ENCODE measurements at regions not wholly inside any gene's neighbourhood (a gene's known extent, or its start where the extent isn't known, plus 50 kb on each side); places are given as distances from the start of the nearest gene placed in this dataset.

GRCh38 chr7:13159467-13160184 lies 472.2 kb downstream of the ARL4A start:
- no peak for DNase-seq

- no peak for DNase-seq
Measured at GRCh38 chr7:13161125-13161524, 473.7 kb downstream of the ARL4A start.

GRCh38 chr7:13165854-13166253 lies 478.4 kb downstream of the ARL4A start:
- no peak for DNase-seq

- no peak for DNase-seq
Measured at GRCh38 chr7:13166801-13167200, 479.4 kb downstream of the ARL4A start.

- DNase-seq, result no peak
Measured at GRCh38 chr7:13169356-13169755, 481.9 kb downstream of the ARL4A start.

- DNase-seq, result no peak
Measured at GRCh38 chr7:13174991-13175390, 487.6 kb downstream of the ARL4A start.

- no peak for DNase-seq
Measured at GRCh38 chr7:13179011-13179582, 491.7 kb downstream of the ARL4A start.

- DNase-seq, result no peak
Measured at GRCh38 chr7:13179775-13180523, 492.5 kb downstream of the ARL4A start.

GRCh38 chr7:13181216-13181615 lies 493.8 kb downstream of the ARL4A start:
- DNase-seq, result no peak

- DNase-seq, result no peak
Measured at GRCh38 chr7:13185139-13185538, 497.7 kb downstream of the ARL4A start.

- no peak for DNase-seq
Measured at GRCh38 chr7:13188236-13188805, 500.9 kb downstream of the ARL4A start.

GRCh38 chr7:13188922-13189321 lies 501.5 kb downstream of the ARL4A start:
- DNase-seq, result no peak

GRCh38 chr7:13189668-13190067 lies 502.2 kb downstream of the ARL4A start:
- DNase-seq, result no peak

- no peak for DNase-seq
Measured at GRCh38 chr7:13197501-13197900, 510.1 kb downstream of the ARL4A start.

- DNase-seq, result no peak
Measured at GRCh38 chr7:13198036-13198435, 510.6 kb downstream of the ARL4A start.

GRCh38 chr7:13198727-13199126 lies 511.3 kb downstream of the ARL4A start:
- no peak for DNase-seq

GRCh38 chr7:13201628-13202027 lies 514.2 kb downstream of the ARL4A start:
- no peak for DNase-seq

- no peak for DNase-seq
Measured at GRCh38 chr7:13217768-13218167, 530.3 kb downstream of the ARL4A start.

GRCh38 chr7:13225068-13225467 lies 537.6 kb downstream of the ARL4A start:
- no peak for DNase-seq

GRCh38 chr7:13226385-13226784 lies 539.0 kb downstream of the ARL4A start:
- no peak for DNase-seq

- no peak for DNase-seq
Measured at GRCh38 chr7:13231216-13231615, 543.8 kb downstream of the ARL4A start.

- no peak for DNase-seq
Measured at GRCh38 chr7:13235436-13235835, 548.0 kb downstream of the ARL4A start.

GRCh38 chr7:13236026-13236425 lies 548.6 kb downstream of the ARL4A start:
- DNase-seq, result no peak

GRCh38 chr7:13240349-13240748 lies 552.9 kb downstream of the ARL4A start:
- no peak for DNase-seq

Data from activated CD4-positive, alpha-beta T cell treated with anti-CD3 and anti-CD28 coated beads, Interleukin-2, Interleukin-6, amounts not matched to agents 100 ng/mL and 50 ng/mL, durations not matched to agents 16 hours and 8 hours (primary cell).